Glutamatergic neuron (in vitro differentiated cells): ENCODE measurements at regions not wholly inside any gene's neighbourhood (a gene's known extent, or its start where the extent isn't known, plus 50 kb on each side); places are given as distances from the start of the nearest gene placed in this dataset.

Source experiments
- DNase-seq: peaks from one replicate; pipeline ENCODE4 v3.0.0; 2022
- H3K27ac Mint-ChIP-seq: one replicate; pipeline ENCODE4 v1.8.0; 2020; ENCODE audit warnings: mild to moderate bottlenecking, mixed read lengths, inconsistent platforms; ENCODE audit not compliant: unreplicated experiment
- H3K27me3 Mint-ChIP-seq: one replicate; pipeline ENCODE4 v1.8.0; 2020; ENCODE audit warnings: mild to moderate bottlenecking, moderate library complexity, mixed read lengths, inconsistent platforms; ENCODE audit not compliant: unreplicated experiment
- H3K36me3 Mint-ChIP-seq: one replicate; pipeline ENCODE4 v1.8.0; 2020; ENCODE audit warnings: mild to moderate bottlenecking, mixed read lengths, inconsistent platforms; ENCODE audit not compliant: unreplicated experiment
- H3K4me1 Mint-ChIP-seq: one replicate; pipeline ENCODE4 v1.8.0; 2020; ENCODE audit warnings: mild to moderate bottlenecking, low read depth, mixed read lengths, inconsistent platforms; ENCODE audit not compliant: unreplicated experiment
- H3K4me3 Mint-ChIP-seq: one replicate; pipeline ENCODE4 v1.8.0; 2020; ENCODE audit warnings: mild to moderate bottlenecking, mixed read lengths, inconsistent platforms; ENCODE audit not compliant: unreplicated experiment
- H3K9me3 Mint-ChIP-seq: one replicate; pipeline ENCODE4 v1.8.0; 2020; ENCODE audit warnings: mild to moderate bottlenecking, moderate library complexity, mixed read lengths, inconsistent platforms; ENCODE audit not compliant: unreplicated experiment
- TF ChIP-seq, protein P1 (sequence below): fragments of 200-600 bp; sonication (generic); IDR thresholded peaks from one replicate; pipeline ENCODE4 v1.5.0; 2021; ENCODE audit not compliant: partially characterized antibody, unreplicated experiment

GRCh38 chr13:80604098-80604497 lies 263.2 kb upstream of the SPRY2 start:
- H3K27ac Mint-ChIP-seq: no peak overlapping the region
- H3K9me3 Mint-ChIP-seq: no peaks in the 10 kb centered on the region
- H3K36me3 Mint-ChIP-seq: no peaks in the 10 kb centered on the region
- H3K4me1 Mint-ChIP-seq: peaks cover 3% of the 10 kb centered on the region
- no peak overlapping the region for H3K4me3 Mint-ChIP-seq
- no peak for DNase-seq
- TF ChIP-seq, protein P1, sequence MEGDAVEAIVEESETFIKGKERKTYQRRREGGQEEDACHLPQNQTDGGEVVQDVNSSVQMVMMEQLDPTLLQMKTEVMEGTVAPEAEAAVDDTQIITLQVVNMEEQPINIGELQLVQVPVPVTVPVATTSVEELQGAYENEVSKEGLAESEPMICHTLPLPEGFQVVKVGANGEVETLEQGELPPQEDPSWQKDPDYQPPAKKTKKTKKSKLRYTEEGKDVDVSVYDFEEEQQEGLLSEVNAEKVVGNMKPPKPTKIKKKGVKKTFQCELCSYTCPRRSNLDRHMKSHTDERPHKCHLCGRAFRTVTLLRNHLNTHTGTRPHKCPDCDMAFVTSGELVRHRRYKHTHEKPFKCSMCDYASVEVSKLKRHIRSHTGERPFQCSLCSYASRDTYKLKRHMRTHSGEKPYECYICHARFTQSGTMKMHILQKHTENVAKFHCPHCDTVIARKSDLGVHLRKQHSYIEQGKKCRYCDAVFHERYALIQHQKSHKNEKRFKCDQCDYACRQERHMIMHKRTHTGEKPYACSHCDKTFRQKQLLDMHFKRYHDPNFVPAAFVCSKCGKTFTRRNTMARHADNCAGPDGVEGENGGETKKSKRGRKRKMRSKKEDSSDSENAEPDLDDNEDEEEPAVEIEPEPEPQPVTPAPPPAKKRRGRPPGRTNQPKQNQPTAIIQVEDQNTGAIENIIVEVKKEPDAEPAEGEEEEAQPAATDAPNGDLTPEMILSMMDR: no peak
- H3K27me3 Mint-ChIP-seq: no peaks in the 10 kb centered on the region

DNA sequence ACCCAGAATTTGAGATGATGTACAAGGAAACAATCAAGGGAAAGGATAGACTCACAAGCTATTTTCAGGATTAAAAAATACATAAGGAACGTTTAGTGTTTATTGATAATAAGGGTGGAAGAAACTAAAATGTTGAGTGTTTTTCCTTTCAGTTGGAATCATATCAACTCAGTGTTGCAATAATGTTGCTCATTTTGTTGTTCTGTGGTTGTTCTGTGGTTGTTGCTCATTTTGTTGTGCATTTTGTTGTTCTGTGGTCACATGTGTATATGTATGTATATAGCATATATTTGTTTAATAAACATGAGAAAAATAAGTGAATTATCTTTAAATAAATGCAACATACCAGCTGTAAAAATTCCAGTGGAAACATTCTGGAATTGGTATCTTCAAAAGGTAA lies 262.4 kb upstream of the SPRY2 start:
- Mint-ChIP-seq H3K27ac (no peak overlapping the region), H3K27me3 (no peaks in the 10 kb centered on the region)

GRCh38 chr13:80599765-80600164 lies 258.8 kb upstream of the SPRY2 start:
- Mint-ChIP-seq H3K9me3 (no peaks in the 10 kb centered on the region), H3K4me3 (no peak overlapping the region), H3K27ac (no peak overlapping the region), H3K27me3 (no peaks in the 10 kb centered on the region), H3K4me1 (peaks cover 3% of the 10 kb centered on the region), H3K36me3 (no peaks in the 10 kb centered on the region)
- TF ChIP-seq, protein P1: no peak
- no peak for DNase-seq

More for the DNA sequence above, 262.4 kb upstream of the SPRY2 start:
- Mint-ChIP-seq H3K36me3 (no peaks in the 10 kb centered on the region), H3K4me3 (no peak overlapping the region), H3K9me3 (no peaks in the 10 kb centered on the region), H3K4me1 (peaks cover 3% of the 10 kb centered on the region)
- TF ChIP-seq, protein P1: no peak
- no peak for DNase-seq

DNA sequence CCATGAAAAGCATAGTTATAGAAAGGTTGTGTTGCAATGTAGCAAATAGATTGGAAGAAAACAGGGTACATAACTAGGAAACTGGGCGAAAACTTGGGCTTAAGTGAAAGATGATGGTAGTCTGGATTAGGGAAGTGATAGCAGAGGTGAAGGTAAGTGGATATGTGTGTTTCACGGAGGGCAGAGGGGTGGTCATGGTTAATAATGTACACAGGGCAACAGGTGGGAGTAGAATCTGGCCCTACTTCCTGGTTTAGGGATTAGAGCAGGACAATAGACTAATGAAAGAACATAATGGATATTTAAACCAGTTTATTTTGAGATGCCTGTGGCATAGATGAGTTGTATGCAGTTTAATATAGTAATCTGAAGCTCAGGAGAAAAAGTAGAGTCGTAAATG lies 257.3 kb upstream of the SPRY2 start:
- no peak overlapping the region for H3K4me3 Mint-ChIP-seq
- H3K4me1 Mint-ChIP-seq: no peaks in the 10 kb centered on the region
- H3K27ac Mint-ChIP-seq: no peak overlapping the region

DNA sequence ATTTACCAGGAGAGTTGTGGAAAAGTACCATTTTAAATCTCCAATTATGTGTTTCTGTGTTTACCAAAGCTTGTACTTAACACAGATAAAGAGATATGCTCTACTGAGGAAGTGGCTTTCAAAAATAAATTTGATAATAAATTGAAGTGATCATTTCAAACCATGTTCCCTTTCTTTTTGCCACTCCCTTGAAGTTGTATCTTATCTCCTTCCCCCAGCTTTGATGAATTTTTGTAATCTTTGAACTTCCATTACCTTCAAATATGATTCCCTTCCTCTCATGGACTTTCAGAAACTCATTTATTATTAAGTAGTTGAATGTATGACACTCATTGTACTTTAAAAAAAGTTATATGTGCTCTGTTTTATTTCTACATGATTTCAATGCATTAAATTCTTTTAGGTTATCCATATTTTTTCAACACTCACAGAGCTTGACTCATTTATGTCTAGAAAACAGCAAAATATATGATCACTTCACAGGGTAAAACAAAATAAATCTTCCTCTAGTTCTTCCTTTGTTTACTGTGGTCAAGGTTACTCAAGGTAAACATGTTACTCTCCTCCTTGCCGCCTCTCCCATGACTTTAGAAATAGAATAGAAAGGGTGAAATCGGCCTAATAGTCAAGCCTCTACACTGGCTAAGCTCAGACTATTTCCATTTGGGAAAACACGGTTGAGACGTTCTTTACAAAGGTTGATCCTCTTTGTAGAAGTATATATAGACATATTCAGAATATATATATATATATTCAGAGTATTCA lies 251.2 kb upstream of the SPRY2 start:
- no peaks in the 10 kb centered on the region for H3K27me3 Mint-ChIP-seq
- H3K9me3 Mint-ChIP-seq: no peaks in the 10 kb centered on the region
- DNase-seq: no peak
- H3K4me3 Mint-ChIP-seq: no peak overlapping the region
- H3K27ac Mint-ChIP-seq: no peak overlapping the region
- no peaks in the 10 kb centered on the region for H3K36me3 Mint-ChIP-seq
- no peaks in the 10 kb centered on the region for H3K4me1 Mint-ChIP-seq
- TF ChIP-seq, protein P1: no peak

More for the DNA sequence above, 257.3 kb upstream of the SPRY2 start:
- DNase-seq: no peak
- no peaks in the 10 kb centered on the region for H3K27me3 Mint-ChIP-seq
- no peaks in the 10 kb centered on the region for H3K9me3 Mint-ChIP-seq
- TF ChIP-seq, protein P1: no peak
- no peaks in the 10 kb centered on the region for H3K36me3 Mint-ChIP-seq
